ENCODE measurements at regions not wholly inside any gene's neighbourhood (a gene's known extent, or its start where the extent isn't known, plus 50 kb on each side); places are given as distances from the start of the nearest gene placed in this dataset.
"Not testable (repeated sequence)": the region's sequence is repeated elsewhere in the genome, so short reads cannot be mapped to it uniquely, and the experiment has no call there.

GRCh38 chr6:71097264-71097663, 140.4 kb upstream of the B3GAT2 start:
- not testable (repeated sequence) for TF ChIP-seq POLR2A, CTCF (IDR thresholded peaks at IDR 0.05)

Data from uterus (tissue), 2 donors.